Transverse colon (tissue), 4 donors: ENCODE measurements at regions not wholly inside any gene's neighbourhood (a gene's known extent, or its start where the extent isn't known, plus 50 kb on each side); places are given as distances from the start of the nearest gene placed in this dataset.

Source experiments
- POLR2A ChIP-seq: fragments of 450-650 bp; IDR thresholded peaks from one replicate; pipeline ENCODE4 v1.6.1; 2016; ENCODE audit warnings: antibody characterized with exemption, mild to moderate bottlenecking, moderate library complexity
- POLR2AphosphoS5 ChIP-seq, 3 donors: sonication (generic); formaldehyde crosslinking; IDR thresholded peaks; one replicate each; pipeline ENCODE4 v1.6.1; 2016; ENCODE audit warnings: antibody characterized with exemption in 3 of 3
- TF ChIP-seq, protein P1 (sequence below), 5 experiments: fragments of 200-600 bp in 3 of 5; fragments of 450-650 bp in 2 of 5; sonication (generic) in 3 of 5; IDR thresholded peaks; 1 replicate in 2 of 5; 2 replicates in 3 of 5; pipeline ENCODE4 v1.5.1; 2016 to 2017; ENCODE audit warnings: antibody characterized with exemption in 5 of 5, inconsistent platforms in 3 of 5, mild to moderate bottlenecking in 2 of 5, moderate library complexity in 1 of 5

GRCh38 chr1:17941431-17942189 lies 166.0 kb upstream of the IGSF21 start:
- TF ChIP-seq POLR2A, result no peak
- TF ChIP-seq, protein P1, sequence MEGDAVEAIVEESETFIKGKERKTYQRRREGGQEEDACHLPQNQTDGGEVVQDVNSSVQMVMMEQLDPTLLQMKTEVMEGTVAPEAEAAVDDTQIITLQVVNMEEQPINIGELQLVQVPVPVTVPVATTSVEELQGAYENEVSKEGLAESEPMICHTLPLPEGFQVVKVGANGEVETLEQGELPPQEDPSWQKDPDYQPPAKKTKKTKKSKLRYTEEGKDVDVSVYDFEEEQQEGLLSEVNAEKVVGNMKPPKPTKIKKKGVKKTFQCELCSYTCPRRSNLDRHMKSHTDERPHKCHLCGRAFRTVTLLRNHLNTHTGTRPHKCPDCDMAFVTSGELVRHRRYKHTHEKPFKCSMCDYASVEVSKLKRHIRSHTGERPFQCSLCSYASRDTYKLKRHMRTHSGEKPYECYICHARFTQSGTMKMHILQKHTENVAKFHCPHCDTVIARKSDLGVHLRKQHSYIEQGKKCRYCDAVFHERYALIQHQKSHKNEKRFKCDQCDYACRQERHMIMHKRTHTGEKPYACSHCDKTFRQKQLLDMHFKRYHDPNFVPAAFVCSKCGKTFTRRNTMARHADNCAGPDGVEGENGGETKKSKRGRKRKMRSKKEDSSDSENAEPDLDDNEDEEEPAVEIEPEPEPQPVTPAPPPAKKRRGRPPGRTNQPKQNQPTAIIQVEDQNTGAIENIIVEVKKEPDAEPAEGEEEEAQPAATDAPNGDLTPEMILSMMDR (IDR thresholded peaks at IDR 0.05), result no peak
- TF ChIP-seq POLR2AphosphoS5 (IDR thresholded peaks at IDR 0.05), result no peak
